GM10266 (cell line): ENCODE measurements at regions not wholly inside any gene's neighbourhood (a gene's known extent, or its start where the extent isn't known, plus 50 kb on each side); places are given as distances from the start of the nearest gene placed in this dataset.
"Not testable (repeated sequence)": the region's sequence is repeated elsewhere in the genome, so short reads cannot be mapped to it uniquely, and the experiment has no call there.

ENCODE experiments used
- DNase-seq: peaks from one replicate; pipeline ENCODE4 v3.0.0; 2012; ENCODE audit errors: extremely low spot score
- TF ChIP-seq, protein P1 (sequence below): IDR thresholded peaks from 2 replicates; pipeline ENCODE4 v1.5.1; 2012; ENCODE audit warnings: mild to moderate bottlenecking, low read depth; ENCODE audit not compliant: control insufficient read depth, insufficient read depth; ENCODE audit errors: missing control alignments

DNA sequence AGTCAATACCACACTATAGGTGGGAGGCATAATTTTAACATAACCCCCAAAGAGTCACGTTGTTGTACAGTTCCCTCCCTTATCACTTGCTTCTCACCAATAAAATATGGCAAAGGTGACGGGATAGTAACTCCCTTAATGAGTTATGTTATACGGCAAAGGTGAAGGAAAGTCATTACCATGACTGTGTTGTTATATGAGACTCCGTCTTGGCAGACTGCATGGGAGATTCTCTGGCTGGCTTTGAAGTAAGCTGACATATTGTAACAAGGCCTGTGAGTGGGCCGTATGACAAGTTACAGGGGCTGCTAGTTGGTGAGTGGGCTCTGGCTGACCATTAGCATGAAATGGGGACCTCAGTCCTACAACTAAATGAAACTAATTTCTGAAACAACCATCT lies 366.4 kb upstream of the FTMT start:
- TF ChIP-seq, protein P1, sequence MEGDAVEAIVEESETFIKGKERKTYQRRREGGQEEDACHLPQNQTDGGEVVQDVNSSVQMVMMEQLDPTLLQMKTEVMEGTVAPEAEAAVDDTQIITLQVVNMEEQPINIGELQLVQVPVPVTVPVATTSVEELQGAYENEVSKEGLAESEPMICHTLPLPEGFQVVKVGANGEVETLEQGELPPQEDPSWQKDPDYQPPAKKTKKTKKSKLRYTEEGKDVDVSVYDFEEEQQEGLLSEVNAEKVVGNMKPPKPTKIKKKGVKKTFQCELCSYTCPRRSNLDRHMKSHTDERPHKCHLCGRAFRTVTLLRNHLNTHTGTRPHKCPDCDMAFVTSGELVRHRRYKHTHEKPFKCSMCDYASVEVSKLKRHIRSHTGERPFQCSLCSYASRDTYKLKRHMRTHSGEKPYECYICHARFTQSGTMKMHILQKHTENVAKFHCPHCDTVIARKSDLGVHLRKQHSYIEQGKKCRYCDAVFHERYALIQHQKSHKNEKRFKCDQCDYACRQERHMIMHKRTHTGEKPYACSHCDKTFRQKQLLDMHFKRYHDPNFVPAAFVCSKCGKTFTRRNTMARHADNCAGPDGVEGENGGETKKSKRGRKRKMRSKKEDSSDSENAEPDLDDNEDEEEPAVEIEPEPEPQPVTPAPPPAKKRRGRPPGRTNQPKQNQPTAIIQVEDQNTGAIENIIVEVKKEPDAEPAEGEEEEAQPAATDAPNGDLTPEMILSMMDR, result no peak
- DNase-seq, result no peak

DNA sequence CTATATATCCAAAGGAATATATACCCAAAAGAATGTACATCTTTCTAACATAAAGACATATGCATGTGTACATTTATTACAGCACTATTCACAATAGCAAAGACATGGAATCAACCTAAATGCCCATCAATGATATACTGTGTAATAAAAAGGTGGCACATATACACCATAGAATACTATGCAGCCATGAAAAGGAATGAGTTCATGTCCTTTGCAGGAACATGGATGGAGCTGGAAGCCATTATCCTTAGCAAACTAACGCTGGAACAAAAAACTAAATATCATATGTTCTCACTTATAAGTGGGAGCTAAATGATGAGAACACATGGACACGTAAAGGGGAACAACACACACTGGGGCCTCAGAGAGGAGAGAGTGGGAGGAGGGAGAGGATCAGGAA lies 365.7 kb upstream of the FTMT start:
- not testable (repeated sequence) for DNase-seq

DNA sequence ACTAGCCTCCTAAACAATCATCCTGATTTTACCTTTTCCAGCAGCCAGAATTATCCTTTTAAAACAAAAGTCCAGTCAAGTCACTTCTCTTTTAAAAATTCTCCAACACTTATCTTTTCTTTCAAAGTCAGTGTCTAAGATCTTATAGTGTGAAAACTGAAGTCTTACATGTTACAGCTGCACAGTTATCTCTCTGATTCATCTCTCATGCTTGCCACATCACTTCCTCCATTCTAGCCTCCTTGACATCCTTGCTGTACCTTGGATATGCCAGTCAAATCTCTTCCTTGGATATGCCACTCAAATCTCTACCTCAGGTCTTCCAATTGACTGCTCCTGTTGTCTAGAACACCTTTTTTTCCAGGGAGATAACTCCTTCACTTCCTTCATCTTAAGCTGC lies 361.7 kb upstream of the FTMT start:
- no peak for DNase-seq
- TF ChIP-seq, protein P1, result no peak

DNA sequence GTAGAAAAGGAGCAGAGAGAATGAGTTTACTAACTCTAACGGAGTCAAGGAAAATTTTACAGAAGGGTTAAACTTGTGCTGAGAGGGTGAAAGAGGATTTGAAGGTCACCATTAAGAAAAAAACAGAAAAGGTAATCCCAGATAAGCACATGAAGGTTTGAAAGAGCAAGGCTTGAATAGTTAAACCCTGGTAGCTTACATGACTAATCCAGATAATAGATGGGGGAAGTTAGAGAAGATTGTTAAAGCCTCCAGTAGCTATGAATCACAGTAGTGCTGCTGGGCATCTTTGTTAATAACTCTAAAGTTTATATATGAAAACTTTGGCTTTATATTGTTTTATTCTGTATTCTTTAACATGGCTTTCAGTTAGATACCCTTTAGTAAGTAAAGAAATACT lies 354.5 kb upstream of the FTMT start:
- TF ChIP-seq, protein P1, result no peak
- DNase-seq, result no peak

DNA sequence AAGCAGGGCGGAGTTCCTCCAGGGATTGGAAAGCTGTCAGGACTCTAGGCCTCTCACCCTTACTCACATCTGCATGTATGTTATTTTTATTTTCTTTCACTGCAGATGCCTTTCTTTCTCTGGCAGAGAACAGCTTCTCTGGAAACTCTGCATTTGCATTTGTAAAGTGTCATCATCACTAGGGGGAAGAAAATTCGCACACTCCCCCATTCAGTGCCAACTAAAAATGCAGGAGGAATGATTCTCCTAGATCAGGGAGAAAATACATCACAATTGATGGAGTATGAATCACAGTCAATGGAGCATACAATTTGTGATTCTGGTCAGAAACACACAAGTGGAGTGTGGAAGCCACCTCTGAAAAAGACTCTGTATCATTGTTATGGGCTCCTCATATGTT lies 351.4 kb upstream of the FTMT start:
- TF ChIP-seq, protein P1, result no peak
- DNase-seq, result no peak

DNA sequence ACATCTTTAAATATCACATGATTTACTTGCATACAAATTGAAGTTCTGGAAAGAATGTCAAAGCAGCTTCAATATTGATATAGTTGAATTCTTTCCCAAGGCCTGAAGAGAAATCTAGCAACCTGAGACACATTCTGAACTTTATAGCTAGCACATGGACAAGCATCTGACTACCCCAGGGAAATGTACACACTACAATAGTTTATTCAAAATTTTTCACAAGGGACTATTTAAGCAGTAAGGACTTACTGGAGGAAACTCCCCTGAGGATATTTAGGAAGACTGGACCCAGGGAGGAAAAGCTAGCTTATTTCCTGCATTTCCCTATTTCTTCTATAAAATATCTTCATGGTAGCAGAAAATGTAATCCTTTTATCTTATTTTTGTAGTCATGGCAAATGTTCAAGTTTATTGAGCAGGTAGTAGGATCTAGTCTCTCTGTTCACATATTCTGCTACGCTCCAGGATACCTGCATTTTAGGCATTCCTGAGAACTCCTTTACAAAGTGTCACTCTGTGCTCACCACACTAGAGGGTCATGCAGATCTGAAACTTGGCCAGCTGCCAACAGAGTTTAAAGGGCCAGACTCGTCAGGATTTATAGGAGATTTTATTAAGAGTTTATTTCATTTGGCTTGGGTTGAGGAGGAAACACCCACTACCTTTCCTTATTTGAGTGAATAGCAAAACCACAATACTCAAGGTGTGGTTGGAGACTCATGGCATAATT lies 348.4 kb upstream of the FTMT start:
- DNase-seq, result no peak
- TF ChIP-seq, protein P1, result no peak

DNA sequence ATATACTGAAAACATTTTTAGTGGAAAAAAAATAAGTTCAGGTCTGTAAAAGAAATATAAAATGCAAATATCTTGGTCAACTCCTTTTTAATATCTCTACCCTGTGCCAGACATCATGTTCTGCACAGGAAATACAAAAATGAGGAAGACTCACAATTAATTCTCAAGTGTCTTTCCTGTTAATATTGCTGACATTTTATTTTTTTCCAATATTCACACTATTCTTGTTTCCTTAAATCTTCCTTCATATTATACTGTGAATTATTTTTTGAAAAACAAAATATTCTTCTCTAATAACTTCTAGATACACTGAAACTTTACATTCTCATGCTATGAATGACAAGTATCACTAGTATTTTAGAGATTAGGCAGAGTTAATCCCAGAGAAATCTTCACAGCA lies 334.7 kb upstream of the FTMT start:
- TF ChIP-seq, protein P1, result no peak
- no peak for DNase-seq

DNA sequence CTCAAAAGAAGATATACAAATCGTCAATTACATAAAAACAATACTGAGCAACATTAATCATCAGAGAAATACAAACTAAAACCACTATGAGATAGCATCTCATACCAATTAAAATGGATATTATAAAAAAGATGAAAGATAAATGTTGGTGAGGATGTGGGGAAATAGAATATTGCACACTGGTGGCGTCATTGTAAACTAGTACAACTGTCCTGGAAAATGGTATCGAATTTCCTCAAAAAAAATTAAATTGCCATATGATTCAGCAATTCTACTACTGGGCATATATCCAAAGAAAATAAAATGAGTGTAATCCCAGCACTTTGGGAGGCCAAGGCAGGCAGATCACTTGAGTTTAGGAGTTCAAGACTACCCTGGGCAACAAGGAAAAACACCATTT lies 326.0 kb upstream of the FTMT start:
- TF ChIP-seq, protein P1, result no peak
- no peak for DNase-seq
